A549 (cell line): ENCODE measurements at regions not wholly inside any gene's neighbourhood (a gene's known extent, or its start where the extent isn't known, plus 50 kb on each side); places are given as distances from the start of the nearest gene placed in this dataset.

Source experiments
- BCL3 ChIP-seq: fragments of >200 bp; sonication (Bioruptor Twin); formaldehyde crosslinking; IDR thresholded peaks from 3 replicates; pipeline ENCODE4 v1.6.1; 2016
- CTCF ChIP-seq: fragments of >200 bp; sonication (Bioruptor Twin); formaldehyde crosslinking; IDR thresholded peaks from 3 replicates; pipeline ENCODE4 v1.5.1; 2016
- HOXA7 ChIP-seq: fragments of 250-450 bp; sonication (Bioruptor Pico); IDR thresholded peaks from 2 replicates; pipeline ENCODE4 v1.5.0; 2020; ENCODE audit warnings: mild to moderate bottlenecking, moderate library complexity
- KDM5A ChIP-seq: fragments of 200-600 bp; sonication (generic); IDR thresholded peaks from 2 replicates; pipeline ENCODE4 v1.6.1; 2016; ENCODE audit warnings: antibody characterized with exemption, mild to moderate bottlenecking
- MYC ChIP-seq: IDR thresholded peaks from 2 replicates; pipeline ENCODE4 v1.6.1; 2012; ENCODE audit warnings: mild to moderate bottlenecking, inconsistent platforms, low read length, improper control_type of control experiment, borderline replicate concordance
- POLR2A ChIP-seq: IDR thresholded peaks from 2 replicates; pipeline ENCODE4 v1.6.1; 2012; ENCODE audit warnings: mild to moderate bottlenecking, low read length
- POLR2AphosphoS2 ChIP-seq: conservative IDR thresholded peaks from 2 replicates; pipeline ENCODE4 v1.6.1; 2012; ENCODE audit warnings: low read length, improper control_type of control experiment, inconsistent platforms
- RARB ChIP-seq: fragments of 250-450 bp; sonication (Bioruptor Pico); IDR thresholded peaks from 2 replicates; pipeline ENCODE4 v1.8.0; 2021; ENCODE audit warnings: mild to moderate bottlenecking, moderate library complexity
- RCOR1 ChIP-seq: fragments of 150-350 bp; IDR thresholded peaks from 2 replicates; pipeline ENCODE4 v1.6.1; 2014; ENCODE audit warnings: antibody characterized with exemption, low read length, low read depth
- REST ChIP-seq: fragments of 200-600 bp; sonication (generic); IDR thresholded peaks from 2 replicates; pipeline ENCODE4 v1.6.1; 2016; ENCODE audit warnings: antibody characterized with exemption, mild to moderate bottlenecking, moderate library complexity

GRCh38 chr13:83958531-83958930 is 76.3 kb upstream of the SLITRK1 start:
- no peak for TF ChIP-seq CTCF
- TF ChIP-seq RCOR1 = no peak
- no peak for TF ChIP-seq REST
- no peak for TF ChIP-seq MYC
- no peak for TF ChIP-seq POLR2AphosphoS2
- no peak for TF ChIP-seq RARB
- TF ChIP-seq KDM5A = no peak
- no peak for TF ChIP-seq HOXA7 (CRISPR knock-in tag)
- TF ChIP-seq BCL3 = no peak
- no peak for TF ChIP-seq POLR2A
